Activated CD8-positive, alpha-beta memory T cell treated with anti-CD3 and anti-CD28 coated beads for 36 hours (primary cell): ENCODE measurements at regions not wholly inside any gene's neighbourhood (a gene's known extent, or its start where the extent isn't known, plus 50 kb on each side); places are given as distances from the start of the nearest gene placed in this dataset.

Experiments used
- CTCF ChIA-PET: fragments of 350-600 bp; sonication (Branson Sonifier 250); formaldehyde crosslinking; loops from one replicate; lab custom pipeline; 2021; ENCODE audit warnings: antibody characterized with exemption; lab: Charles Lee
- POLR2A ChIA-PET: fragments of 350-600 bp; sonication (Branson Sonifier 250); formaldehyde crosslinking; loops from one replicate; lab custom pipeline; 2021; ENCODE audit warnings: antibody characterized with exemption; lab: Charles Lee

DNA sequence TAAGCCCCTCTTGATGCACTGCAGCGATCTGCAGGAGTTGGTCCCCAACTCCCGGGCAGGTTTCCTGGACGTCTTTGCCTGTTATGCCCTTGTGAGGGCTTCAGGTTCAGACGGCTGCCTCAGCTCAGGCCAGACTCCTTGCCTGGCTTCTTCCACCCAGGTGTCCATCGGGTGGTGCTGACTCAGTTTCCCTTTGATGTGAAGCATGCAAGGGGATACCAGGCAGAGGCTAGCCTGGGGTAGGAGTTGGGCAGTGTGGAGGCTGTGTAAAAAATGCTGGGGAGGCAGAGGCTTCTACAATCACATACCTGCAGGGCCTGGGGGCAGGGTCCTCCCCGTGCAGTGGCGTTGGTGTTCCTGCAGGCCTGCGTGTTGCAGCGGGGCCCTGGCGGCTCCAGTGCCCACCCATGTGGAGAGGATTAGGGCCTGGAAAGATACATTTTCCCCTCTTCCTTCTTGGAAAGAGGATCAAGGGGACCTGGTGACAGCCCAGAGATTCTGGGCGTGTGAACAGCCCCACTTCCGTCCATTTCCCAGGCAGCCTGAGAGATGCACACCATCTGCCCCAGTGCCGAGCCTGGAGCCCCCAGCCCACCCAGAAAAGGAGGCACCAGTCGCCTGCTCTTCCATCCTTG, 338.3 kb downstream of the DYSF start:
- ChIA-PET CTCF (no interaction called here), POLR2A (no interaction called here)

DNA sequence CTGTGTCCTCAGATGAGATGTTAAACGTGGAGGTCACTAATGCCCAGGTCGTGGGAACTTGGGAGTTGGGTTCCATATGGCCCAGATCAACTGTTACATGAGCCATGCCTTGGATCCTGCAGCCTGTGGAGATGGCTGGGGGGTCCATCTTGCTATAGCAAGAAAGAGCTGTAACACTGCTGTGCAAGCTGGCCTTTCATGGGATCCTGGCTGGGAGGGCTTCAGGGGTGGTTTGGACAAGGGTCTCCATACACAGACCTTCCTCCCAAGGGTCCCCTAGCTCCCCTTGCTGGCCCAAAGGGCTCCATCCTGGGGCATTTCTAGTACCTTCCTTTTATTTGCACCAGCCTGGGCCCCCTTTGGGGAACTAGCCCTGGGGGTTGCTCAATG, 337.7 kb downstream of the DYSF start:
- ChIA-PET CTCF (no interaction called here), POLR2A (no interaction called here)

DNA sequence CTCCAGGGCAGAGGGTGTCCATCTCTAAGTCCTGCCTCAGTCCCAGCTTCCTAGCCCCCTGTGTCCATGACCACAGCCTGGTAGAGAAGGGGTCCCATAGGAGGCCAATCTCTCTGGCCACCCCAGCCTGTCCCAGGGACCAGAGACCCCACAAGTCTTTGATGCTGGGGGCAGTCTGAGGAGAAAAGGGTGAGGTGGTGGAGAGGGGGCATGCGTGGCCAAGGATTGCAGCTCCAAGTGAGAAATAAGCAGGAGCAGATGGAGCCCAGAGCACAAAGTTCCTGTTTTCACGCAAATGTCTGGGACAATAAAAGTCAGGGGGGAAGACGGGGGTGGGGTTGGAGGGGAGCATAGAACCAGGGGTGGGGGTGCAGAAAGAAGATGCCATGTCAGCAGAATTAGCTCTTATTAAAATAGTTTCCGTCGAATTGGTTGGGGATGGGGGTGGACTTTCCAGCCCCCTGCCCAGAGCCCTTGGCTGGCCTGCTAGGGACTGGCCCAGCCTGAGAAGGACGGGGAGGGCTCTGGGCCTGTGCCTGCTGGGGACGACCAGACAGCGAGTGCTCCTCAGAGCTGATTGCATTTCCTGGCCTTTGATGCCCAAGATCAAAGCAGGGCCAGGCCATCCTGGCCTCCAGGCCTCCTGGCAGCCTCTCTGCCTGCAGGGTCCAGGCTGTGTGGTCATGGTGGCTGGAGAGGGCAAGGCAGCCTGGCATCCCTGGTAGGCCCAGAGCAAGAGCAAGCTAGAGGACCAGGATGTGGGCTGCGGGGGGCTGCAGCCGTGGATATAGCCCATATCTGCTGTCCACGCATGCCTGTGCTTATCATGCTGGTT, 337.1 kb downstream of the DYSF start:
- POLR2A ChIA-PET = no interaction called here

DNA sequence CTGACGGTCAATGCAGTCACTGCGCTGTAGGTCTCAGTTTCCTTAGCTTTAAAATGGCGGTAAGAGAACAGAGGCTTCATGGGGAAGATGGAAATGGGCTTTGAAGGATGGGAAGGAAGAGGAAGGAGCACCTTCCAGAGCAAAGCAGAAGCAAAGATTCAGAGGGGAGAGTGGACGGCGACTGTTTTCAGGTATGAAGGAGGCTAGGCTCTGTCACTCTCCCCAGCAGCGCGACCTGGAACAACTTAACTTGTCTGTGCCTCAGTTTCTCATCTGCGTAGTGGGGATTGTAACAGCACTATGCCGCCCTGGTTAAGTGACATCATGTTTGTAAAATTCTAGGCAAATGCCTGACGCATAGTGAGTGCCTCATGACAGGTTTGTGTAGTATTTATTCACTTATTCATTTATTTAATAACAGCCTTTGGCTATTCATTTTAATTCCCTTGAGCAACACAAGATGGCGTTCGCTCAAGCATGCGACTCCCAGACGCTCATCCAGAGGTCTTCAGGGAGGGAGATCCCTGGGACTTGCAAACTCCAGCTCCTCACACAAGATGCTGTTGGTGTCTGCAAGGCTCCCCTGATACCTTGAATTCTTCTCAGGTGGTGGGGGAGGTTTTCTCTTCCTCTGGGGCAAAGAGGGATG, 336.3 kb downstream of the DYSF start:
- ChIA-PET POLR2A (no interaction called here), CTCF (no interaction called here)

More for the DNA sequence above, 337.1 kb downstream of the DYSF start:
- CTCF ChIA-PET = no interaction called here

DNA sequence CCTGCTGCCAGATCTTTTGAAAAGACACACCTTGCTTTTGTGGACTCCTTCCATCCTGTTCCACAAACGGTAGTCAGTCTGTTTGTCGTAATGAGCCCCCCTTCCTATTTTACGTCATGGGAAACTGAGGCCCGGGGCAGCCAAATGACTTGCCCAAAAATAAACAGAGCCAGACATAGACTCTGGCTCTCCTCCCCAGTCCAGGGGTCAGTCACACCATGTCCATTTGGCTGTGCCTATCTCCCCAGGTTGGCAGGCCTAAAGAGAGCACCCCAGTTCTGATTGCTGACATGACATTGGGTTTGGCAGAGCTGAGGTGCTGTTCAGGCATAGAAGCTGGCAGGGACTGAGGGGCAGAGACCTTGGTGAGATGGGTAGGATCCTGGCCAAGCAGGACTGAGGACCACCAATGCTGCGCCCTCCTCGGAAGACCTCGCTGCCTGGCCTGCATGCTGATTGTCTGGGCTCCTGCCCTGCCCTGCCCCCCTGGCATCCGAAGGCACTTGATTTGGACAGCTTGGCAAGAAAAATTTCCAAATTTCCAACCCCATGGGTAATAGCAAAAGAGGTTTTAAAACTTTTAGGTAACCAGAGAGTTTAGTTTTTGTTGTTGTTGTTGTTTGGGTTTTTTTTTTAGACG, 335.4 kb downstream of the DYSF start:
- ChIA-PET POLR2A (no interaction called here), CTCF (no interaction called here)

DNA sequence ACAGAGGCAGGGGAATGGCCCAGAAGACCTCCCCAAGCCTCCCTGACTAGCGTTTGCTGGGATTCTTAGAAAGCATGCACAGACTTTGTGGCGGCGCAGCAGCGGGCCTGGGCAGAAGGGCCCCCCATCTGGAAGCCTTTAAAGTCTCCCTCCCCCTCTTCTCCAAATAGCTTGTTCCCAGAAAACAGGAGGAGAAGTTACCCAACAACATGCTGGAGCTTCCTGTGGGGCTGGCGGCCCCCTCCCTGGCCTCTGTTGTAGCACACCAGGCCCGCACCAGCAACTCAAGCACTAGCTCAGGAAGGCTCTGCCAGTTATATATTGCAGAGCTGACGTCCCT, 334.8 kb downstream of the DYSF start:
- CTCF ChIA-PET = no interaction called here
- POLR2A ChIA-PET = no interaction called here

DNA sequence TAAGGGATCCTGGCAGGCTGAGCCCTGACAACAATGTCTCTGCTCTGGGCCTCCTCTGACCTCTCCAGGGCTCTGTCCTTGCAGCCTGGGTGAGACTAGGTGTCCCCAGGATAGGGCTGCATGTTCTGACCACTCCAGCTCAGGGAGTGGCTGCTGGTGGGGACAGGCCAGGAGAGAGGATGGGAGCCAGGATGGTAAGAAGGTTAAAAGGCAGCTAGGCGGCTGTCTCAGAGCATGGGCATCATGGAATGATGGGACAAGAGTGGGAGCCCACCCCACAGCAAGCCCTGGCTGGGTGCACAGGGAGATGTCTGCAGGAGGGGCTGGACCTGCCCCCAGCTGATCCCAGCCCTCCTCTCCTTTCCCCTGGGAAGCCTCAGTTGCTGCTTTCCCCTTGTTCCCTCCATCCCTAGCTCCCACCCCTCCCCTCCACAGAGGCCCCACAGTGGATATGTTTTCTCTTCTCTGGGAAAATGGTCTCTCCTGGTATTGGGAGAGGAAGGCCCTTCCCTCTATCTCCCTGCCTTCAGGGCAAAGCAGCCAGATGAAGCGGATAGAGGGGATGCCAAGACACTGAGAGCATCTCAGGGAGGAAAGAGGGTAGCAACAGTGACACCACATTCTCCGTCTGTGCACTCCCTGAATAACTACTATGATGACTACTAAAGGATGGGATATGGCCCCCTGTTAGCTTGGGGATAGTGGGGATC, 334.3 kb downstream of the DYSF start:
- ChIA-PET POLR2A (no interaction called here), CTCF (no interaction called here)

DNA sequence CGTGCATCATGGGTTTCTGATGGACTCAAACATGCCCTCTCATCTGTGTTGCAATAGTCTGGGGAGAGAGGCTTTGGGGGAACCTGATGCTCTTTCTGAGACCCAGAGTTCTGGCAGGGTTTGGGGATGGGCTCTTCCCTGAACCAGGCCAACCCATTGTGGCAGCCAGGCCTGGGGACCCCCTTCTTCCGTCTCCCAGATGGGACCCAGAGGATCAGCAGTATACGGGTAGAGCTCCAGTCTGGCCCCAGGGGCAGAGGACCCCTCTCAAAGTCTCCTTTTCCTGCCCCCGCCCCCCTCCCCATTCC, 333.7 kb downstream of the DYSF start:
- ChIA-PET POLR2A (no interaction called here), CTCF (no interaction called here)

DNA sequence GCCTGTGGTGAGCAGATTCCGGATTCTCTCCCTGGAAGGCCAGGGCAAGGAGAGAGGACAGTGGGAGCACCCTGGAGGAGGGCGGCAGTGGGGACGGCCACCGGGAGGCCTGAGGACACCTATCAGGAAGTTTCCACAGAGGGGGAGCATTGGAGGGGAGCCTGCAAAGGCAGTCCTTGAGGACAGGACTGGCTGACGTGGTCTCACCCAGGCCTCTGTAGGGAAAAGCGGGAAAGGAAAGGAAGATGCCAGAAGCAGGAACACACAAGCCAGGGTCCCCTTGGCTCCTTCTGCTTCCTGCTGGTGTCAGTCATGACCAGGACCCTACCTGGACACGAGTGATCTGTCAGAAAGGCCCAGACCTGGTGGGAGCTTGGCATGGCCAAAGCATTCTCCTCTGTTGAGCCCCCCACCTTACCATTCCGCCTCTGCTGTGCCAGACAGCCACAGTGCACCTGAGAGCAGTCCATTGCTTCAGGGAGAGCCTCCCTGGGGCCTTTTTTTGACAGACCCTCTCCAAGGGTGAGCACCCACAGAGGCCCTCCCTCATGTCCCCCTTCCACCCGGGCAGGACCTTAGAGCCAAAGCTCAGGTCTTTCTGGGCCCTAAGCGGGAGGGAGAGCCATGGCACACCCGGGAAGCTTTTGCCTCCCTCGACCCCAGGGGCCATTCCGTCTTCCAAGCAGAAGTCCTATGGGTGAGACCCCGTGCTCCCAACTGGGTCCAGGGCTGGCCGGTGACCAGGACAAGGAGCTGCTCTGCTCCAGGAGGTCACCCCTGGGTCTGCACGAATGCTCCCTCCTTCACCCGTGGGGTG, 333.1 kb downstream of the DYSF start:
- POLR2A ChIA-PET = no interaction called here
- CTCF ChIA-PET = no interaction called here

DNA sequence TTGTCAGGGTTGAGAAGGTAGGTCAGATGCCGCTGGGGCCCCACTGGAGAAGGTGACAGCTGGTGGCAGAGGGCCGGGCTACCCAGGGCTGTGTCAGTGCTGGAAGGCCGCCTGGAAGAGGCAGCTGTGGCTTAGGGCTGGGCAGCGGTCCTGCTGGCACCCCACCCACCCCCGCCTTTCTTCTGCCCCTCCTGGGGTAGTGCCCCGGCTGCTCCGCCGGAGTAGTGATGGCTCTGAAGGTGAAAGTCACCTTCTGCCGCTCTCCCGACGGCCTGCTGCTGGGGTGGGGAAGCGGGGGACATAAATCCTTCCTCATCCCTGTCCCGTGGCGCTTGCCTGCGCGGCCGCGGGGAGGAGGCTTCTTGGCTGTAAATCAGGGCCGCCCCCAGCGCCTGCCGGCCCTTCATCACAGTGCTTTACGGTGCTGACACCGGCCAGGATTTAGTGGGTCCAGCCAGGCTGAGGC, 332.2 kb downstream of the DYSF start:
- ChIA-PET POLR2A (no interaction called here), CTCF (no interaction called here)

DNA sequence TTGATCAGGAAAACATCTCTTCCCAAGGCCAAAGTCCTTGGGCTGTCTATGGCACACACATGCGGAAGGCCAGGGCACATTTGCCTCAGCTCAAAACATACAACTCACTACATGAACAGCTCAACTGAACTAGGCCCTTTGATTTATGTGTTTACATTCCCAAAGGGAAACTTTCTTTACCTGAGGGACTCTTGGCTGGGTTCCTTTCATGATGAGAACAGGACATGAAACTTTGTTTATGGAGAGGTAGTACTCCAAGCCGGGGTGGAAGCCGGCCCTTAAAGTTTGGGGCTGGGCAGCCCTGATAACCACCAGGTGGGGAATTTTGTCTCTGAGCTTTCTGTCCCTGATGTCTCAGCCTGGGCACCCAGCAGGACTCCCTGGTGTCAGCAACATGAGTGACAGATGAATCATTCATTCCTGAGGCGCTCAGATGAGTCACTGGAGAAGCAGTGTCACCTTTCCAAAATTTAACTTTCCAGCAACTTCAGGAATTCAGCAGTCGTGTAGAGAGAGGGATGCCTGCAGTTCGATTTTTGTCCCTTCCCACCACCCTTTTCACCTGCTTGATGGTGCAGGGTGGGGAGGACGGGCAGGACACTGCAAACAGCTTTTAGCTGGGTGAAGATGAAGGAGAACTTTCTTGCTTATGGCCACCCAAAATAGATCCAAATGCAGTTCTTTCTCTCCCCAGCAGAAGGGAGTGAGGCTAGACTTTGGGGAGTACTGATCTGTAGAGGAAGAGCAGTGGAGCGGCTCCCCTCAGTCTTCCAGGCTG, 331.6 kb downstream of the DYSF start:
- CTCF ChIA-PET = no interaction called here
- POLR2A ChIA-PET = no interaction called here

DNA sequence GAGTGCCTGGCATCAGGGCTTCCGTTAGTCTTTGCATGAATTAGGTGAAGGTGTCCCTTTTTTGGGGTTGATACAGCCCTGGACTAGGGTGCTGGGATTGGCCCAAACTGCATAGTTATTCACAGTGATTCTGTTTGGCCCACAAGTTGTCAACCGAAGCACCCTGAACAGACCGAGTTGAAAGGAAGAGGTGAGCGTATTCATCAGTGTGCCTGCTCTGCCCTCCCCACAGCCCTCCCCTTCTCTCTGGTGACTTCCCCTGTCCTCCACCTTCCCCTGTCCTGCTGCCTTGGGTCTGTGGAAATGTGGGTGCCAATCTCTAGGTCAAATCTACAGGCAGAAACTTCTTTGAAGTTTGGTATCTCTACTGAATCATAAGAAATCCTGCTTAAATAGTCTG, 330.5 kb downstream of the DYSF start:
- POLR2A ChIA-PET = no interaction called here

DNA sequence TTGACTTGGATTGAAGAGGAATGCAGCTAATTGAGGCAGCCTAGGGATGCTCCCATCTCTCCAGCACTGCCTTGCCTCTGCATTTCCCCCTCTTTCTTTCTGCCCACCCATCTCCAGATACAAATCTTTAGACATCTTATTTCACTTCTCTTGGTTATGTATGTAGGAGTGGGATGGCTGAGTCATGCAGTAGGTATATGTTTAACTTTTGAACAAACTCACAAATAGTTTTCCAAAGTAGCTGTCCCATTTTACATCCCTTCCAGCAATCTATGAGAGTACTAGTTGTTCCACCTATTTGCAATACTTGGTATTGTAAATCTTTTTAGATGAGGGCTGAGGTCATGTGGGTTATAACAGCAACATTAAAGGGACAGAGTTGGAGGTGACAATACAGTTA, 329.9 kb downstream of the DYSF start:
- ChIA-PET POLR2A (no interaction called here), CTCF (no interaction called here)

More for the DNA sequence above, 330.5 kb downstream of the DYSF start:
- CTCF ChIA-PET = no interaction called here

DNA sequence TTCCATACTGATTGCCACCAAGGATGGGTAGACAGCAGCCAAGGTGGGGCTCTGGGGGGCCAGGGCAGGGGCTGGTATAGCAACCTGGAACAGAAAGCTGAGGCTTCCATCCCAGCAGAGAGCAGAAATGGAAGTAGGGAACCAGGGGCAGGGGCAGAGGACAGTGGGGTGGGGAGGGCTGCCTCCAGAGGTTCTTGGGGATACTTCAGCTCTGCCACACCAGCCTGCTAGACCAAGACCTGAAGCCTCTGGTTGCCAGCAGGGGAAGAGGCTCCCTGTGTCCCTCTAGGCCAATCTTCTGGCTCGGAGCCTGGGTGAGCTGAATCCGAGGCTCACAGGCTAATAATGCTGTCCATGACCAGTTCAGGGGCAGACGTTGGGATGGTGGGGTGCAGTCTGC, 329.0 kb downstream of the DYSF start:
- ChIA-PET CTCF (no interaction called here), POLR2A (no interaction called here)

DNA sequence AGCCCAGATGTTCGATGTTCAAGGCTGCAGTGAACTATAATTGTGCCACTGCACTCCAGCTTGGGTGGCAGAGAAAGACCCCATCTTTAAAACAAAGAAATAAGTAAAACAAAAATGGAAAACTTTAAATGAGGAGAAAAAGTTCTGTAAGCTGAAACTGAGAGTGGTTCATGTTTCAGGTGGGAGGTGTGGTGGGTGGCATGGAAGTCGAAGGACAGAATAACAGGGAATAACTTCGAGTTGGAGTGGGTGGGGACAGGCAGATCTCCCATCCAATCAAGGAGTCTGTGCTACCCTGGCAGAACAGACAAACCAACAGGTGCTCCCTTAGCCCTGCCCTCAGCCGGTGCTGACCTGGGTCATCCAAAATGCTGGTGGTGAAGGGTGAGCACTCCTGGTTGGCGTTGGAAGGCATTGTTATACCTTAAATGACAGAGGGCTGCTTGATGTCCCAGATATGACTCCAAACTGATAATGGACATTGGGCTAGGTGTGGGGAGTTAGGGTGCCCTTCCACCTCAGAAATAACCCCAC, 328.4 kb downstream of the DYSF start:
- ChIA-PET CTCF (no interaction called here), POLR2A (no interaction called here)

DNA sequence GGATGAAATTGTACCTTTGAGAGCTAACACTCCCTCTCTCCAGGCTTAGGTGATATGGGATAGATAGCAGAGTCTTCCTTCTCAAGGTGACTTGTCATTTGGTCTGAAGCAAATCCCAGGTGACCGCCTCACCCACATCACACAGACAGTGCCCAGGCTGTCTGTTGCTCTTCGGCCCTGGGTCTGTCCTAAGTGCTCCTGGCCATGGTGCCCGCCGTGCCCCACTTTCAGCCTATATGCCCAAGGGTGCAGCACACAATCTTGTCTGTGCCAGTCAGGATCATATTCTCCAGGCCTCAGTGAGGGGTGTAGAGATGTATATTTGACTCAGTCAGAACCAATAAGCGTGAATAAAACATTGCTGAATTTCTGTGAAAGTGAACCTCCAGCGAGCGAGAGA, 326.8 kb downstream of the DYSF start:
- ChIA-PET POLR2A (no interaction called here), CTCF (no interaction called here)

DNA sequence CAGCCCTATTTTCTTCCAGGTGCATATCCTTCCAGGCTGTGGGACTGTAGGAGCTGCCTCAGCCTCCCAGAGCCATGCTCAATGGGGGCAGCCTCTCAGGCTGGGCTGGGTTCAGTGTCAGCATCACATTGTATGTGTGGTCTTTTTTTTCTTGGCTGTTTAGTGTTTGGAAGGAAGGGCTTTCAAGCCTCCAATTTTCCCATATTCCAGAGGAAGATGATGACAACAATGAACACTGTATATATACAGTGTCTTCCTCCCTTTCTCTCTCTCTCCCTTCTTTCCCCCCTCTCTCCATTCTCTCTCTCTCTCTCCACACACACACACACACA, 326.4 kb downstream of the DYSF start:
- ChIA-PET POLR2A (no interaction called here), CTCF (no interaction called here)
